ENCODE measurements at regions not wholly inside any gene's neighbourhood (a gene's known extent, or its start where the extent isn't known, plus 50 kb on each side); places are given as distances from the start of the nearest gene placed in this dataset.

GRCh38 chr15:66935688-66936087 lies 129.7 kb upstream of the SMAD3 start:
- no TSS peak for BruUV-seq (replicated peaks)
- WGBS (ENCODE audit: insufficient coverage, low coverage, missing lambda C conversion rate) = 26% methylated on average over 7 of the region's 7 CpGs

More at GRCh38 chr15:66935688-66936087, 129.7 kb upstream of the SMAD3 start:
- Histone ChIP-seq H4K20me1 (replicated peaks; ENCODE audit: control insufficient read depth, insufficient read depth, low read length) (no peaks in the 10 kb centered on the region), H3K4me2 (ENCODE audit: insufficient read depth, low read length) (no peak overlapping the region), H3K9ac (ENCODE audit: insufficient read depth in 1 of 2, low read depth in 2 of 2, low read length in 2 of 2) (peak overlapping the region in 1 of 2 experiments; percentile 47; a peak in 1 of 4 replicates), H3K27me3 (ENCODE audit: control insufficient read depth in 2 of 2, insufficient read depth in 2 of 2, low read length in 2 of 2) (peaks cover 0 to 3% of the 10 kb centered on the region in 2 experiments; a peak in 2 of 5 replicates), H3K9me3 (replicated peaks; ENCODE audit: control insufficient read depth, insufficient read depth, low read depth, low read length) (0 out of 2 replicates have a peak, but pooled peaks cover 3% of the 10 kb centered on the region), H3K79me2 (ENCODE audit: control insufficient read depth, insufficient read depth, low read length) (no peaks in the 10 kb centered on the region), H3K4me1 (replicated peaks in 1 of 2; ENCODE audit: control insufficient read depth in 2 of 2, insufficient read depth in 2 of 2, low read length in 2 of 2) (peaks cover 19 to 26% of the 10 kb centered on the region in 2 experiments), H3K27ac (ENCODE audit: extremely low read depth, low read depth, low read length) (no peak overlapping the region), H3K4me3 (no peak overlapping the region), H3K36me3 (ENCODE audit: control insufficient read depth, insufficient read depth, low read length) (no peaks in the 10 kb centered on the region), H3K9me1 (ENCODE audit: control insufficient read depth, insufficient read depth, low read length) (no peaks in the 10 kb centered on the region), H2AFZ (ENCODE audit: low read depth, low read length) (peak overlapping the region; percentile 75; the same call in 1 of the 2 replicates)
- in situ Hi-C loops (cut with MboI) = loop anchor here (10.0 kb wide), 1 partner anchor 899 kb away; no protein-coding TSS in a partner anchor
- DNase-seq (ENCODE audit: extremely low read depth in 1 of 4, low spot score in 3 of 4) (no peak), FAIRE-seq (no peak), ATAC-seq (no peak)
- POLR2A ChIA-PET = no interaction called here
- CTCF ChIA-PET (ENCODE audit: low intra/inter-chr PET ratio) = no interaction called here
- intact Hi-C loops (cut with micrococcal nuclease) = no loop called here
- no peak for TF ChIP-seq ZFP91 (CRISPR knock-in tag; IDR thresholded peaks at IDR 0.05)
- no peak for TF ChIP-seq NFIX (CRISPR knock-in tag; IDR thresholded peaks at IDR 0.05; ENCODE audit: low read depth)
